HEK293T (cell line): ENCODE measurements at regions not wholly inside any gene's neighbourhood (a gene's known extent, or its start where the extent isn't known, plus 50 kb on each side); places are given as distances from the start of the nearest gene placed in this dataset.

Experiments used
- FOXM1 ChIP-seq: fragments of 450-650 bp; IDR thresholded peaks from 2 replicates; pipeline ENCODE4 v1.6.1; 2017; ENCODE audit warnings: mild to moderate bottlenecking, borderline replicate concordance
- LEF1 ChIP-seq: fragments of 450-650 bp; IDR thresholded peaks from 2 replicates; pipeline ENCODE4 v1.6.1; 2017; ENCODE audit warnings: mild to moderate bottlenecking, borderline replicate concordance

- TF ChIP-seq FOXM1 (no peak), LEF1 (no peak)
Observed at GRCh38 chr17:68662479-68662878, 61.3 kb upstream of the FAM20A start.
